NCI-H146 treated with DMSO at 0.1 percent for 48 hours (cell line): ENCODE measurements at regions not wholly inside any gene's neighbourhood (a gene's known extent, or its start where the extent isn't known, plus 50 kb on each side); places are given as distances from the start of the nearest gene placed in this dataset.
A peak's percentile ranks its signal among the peaks of the same experiment; 100 is the strongest.
"Not testable (repeated sequence)": the region's sequence is repeated elsewhere in the genome, so short reads cannot be mapped to it uniquely, and the experiment has no call there.

Experiments
- DNase-seq: peaks from one replicate; lab custom pipeline; 2025; ENCODE audit not compliant: unreplicated experiment; lab: John Stamatoyannopoulos, UW

GRCh38 chr2:223459328-223459939, 142.7 kb downstream of the SCG2 start:
- peak; percentile 43 for DNase-seq

GRCh38 chr2:223460209-223460608, 142.0 kb downstream of the SCG2 start:
- peak; percentile 76 for DNase-seq

- DNase-seq, result peak; percentile 33
Measured at GRCh38 chr2:223460774-223461211, 141.4 kb downstream of the SCG2 start.

- DNase-seq, result no peak
Measured at GRCh38 chr2:223464071-223464470, 138.1 kb downstream of the SCG2 start.

GRCh38 chr2:223465793-223466192, 136.4 kb downstream of the SCG2 start:
- no peak for DNase-seq

GRCh38 chr2:223467196-223467595, 135.0 kb downstream of the SCG2 start:
- DNase-seq, result no peak

- no peak for DNase-seq
Measured at GRCh38 chr2:223469270-223470046, 132.7 kb downstream of the SCG2 start.

- no peak for DNase-seq
Measured at GRCh38 chr2:223470602-223471001, 131.6 kb downstream of the SCG2 start.

- no peak for DNase-seq
Measured at GRCh38 chr2:223472771-223473170, 129.4 kb downstream of the SCG2 start.

GRCh38 chr2:223474893-223475292, 127.3 kb downstream of the SCG2 start:
- DNase-seq, result no peak

- DNase-seq, result no peak
Measured at GRCh38 chr2:223475901-223476300, 126.3 kb downstream of the SCG2 start.

- DNase-seq, result no peak
Measured at GRCh38 chr2:223477318-223477717, 124.8 kb downstream of the SCG2 start.

GRCh38 chr2:223481486-223481885, 120.7 kb downstream of the SCG2 start:
- DNase-seq, result no peak

- no peak for DNase-seq
Measured at GRCh38 chr2:223486751-223487150, 115.4 kb downstream of the SCG2 start.

GRCh38 chr2:223487214-223487846, 114.8 kb downstream of the SCG2 start:
- no peak for DNase-seq

GRCh38 chr2:223488814-223489213, 113.3 kb downstream of the SCG2 start:
- DNase-seq, result peak; percentile 55

- DNase-seq, result no peak
Measured at GRCh38 chr2:223494496-223494895, 107.7 kb downstream of the SCG2 start.

- no peak for DNase-seq
Measured at GRCh38 chr2:223494942-223495341, 107.2 kb downstream of the SCG2 start.

GRCh38 chr2:223496853-223497252, 105.3 kb downstream of the SCG2 start:
- DNase-seq, result not testable (repeated sequence)

- no peak for DNase-seq
Measured at GRCh38 chr2:223500709-223501108, 101.5 kb downstream of the SCG2 start.

- no peak for DNase-seq
Measured at GRCh38 chr2:223501641-223502040, 100.5 kb downstream of the SCG2 start.

- no peak for DNase-seq
Measured at GRCh38 chr2:223503746-223504145, 98.4 kb downstream of the SCG2 start.
